ENCODE measurements at regions not wholly inside any gene's neighbourhood (a gene's known extent, or its start where the extent isn't known, plus 50 kb on each side); places are given as distances from the start of the nearest gene placed in this dataset.

DNA sequence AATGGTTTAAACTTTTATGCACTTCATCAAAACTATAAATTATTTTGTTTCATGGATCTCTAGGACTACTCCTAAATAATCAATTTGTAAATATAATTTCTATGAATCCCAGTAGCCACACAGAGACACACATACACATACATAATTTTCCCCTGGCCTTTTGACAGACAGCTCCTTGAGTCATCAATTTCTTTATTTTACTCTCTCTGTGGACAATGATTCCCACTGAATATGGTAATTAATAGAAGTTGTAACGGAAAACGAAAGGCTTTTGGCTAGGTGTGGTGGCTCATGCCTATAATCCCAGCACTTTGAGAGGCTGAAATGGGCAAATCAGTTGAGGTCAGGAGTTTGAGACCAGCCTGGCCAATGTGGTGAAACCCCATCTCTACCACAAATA is 235.1 kb downstream of the EPHA4 start:
- TF ChIP-seq CTCF (IDR thresholded peaks at IDR 0.05; ENCODE audit: insufficient read depth, low read depth, low read length): no peak
- no peak for TF ChIP-seq EZH2 (IDR thresholded peaks at IDR 0.05; ENCODE audit: insufficient read depth, low read length)
